ENCODE measurements at regions not wholly inside any gene's neighbourhood (a gene's known extent, or its start where the extent isn't known, plus 50 kb on each side); places are given as distances from the start of the nearest gene placed in this dataset.

GRCh38 chrY:16000751-16001150, 1476.4 kb downstream of the NLGN4Y start:
- H3K4me3 ChIP-seq (ENCODE audit: low read depth, low read length, poor library complexity, severe bottlenecking), result no peak overlapping the region
- H3K4me2 ChIP-seq (ENCODE audit: low read length), result no peak overlapping the region
- H3K9me3 ChIP-seq (ENCODE audit: low read length), result no peaks in the 10 kb centered on the region
- CTCF ChIA-PET (ENCODE audit: unreplicated experiment), result no interaction called here
- BruUV-seq (replicated peaks), result no TSS peak
- H3K9me2 ChIP-seq (ENCODE audit: insufficient read depth, low read length), result no peaks in the 10 kb centered on the region
- no peak overlapping the region for H2AFZ ChIP-seq (ENCODE audit: low read length)
- POLR2A ChIA-PET, result no interaction called here
- DNase-seq (ENCODE audit: low spot score), result no peak
- intact Hi-C loops (cut with micrococcal nuclease; ENCODE audit: unreplicated experiment), result loop anchor here (10.0 kb wide), 1 partner anchor 64 kb away; no protein-coding TSS in a partner anchor
- no peaks in the 10 kb centered on the region for H4K20me1 ChIP-seq (ENCODE audit: insufficient read depth, low read length)
- H3K36me3 ChIP-seq (ENCODE audit: insufficient read depth, low read length), result no peaks in the 10 kb centered on the region
- no peak overlapping the region for H3K27ac ChIP-seq (ENCODE audit: low read depth, low read length, poor library complexity, severe bottlenecking)
- H3K79me2 ChIP-seq (ENCODE audit: insufficient read depth, low read depth, low read length), result no peaks in the 10 kb centered on the region
- no peaks in the 10 kb centered on the region for H3K4me1 ChIP-seq (ENCODE audit: insufficient read depth, low read length, poor library complexity, severe bottlenecking)
- TF ChIP-seq EZH2phosphoT487 (IDR thresholded peaks at IDR 0.05; ENCODE audit: borderline replicate concordance, low read depth, low read length) (no peak), CTCF (conservative IDR thresholded peaks at IDR 0.05; ENCODE audit: low read length) (no peak)

GRCh38 chrY:16001896-16002295, 1477.6 kb downstream of the NLGN4Y start:
- Histone ChIP-seq H3K4me2 (ENCODE audit: low read length) (no peak overlapping the region), H3K27ac (ENCODE audit: low read depth, low read length, poor library complexity, severe bottlenecking) (no peak overlapping the region), H3K79me2 (ENCODE audit: insufficient read depth, low read depth, low read length) (no peaks in the 10 kb centered on the region), H3K9me3 (ENCODE audit: low read length) (no peaks in the 10 kb centered on the region), H2AFZ (ENCODE audit: low read length) (no peak overlapping the region), H3K9me2 (ENCODE audit: insufficient read depth, low read length) (no peaks in the 10 kb centered on the region), H3K36me3 (ENCODE audit: insufficient read depth, low read length) (no peaks in the 10 kb centered on the region), H3K4me3 (ENCODE audit: low read depth, low read length, poor library complexity, severe bottlenecking) (no peak overlapping the region), H3K4me1 (ENCODE audit: insufficient read depth, low read length, poor library complexity, severe bottlenecking) (no peaks in the 10 kb centered on the region), H4K20me1 (ENCODE audit: insufficient read depth, low read length) (no peaks in the 10 kb centered on the region)
- DNase-seq (ENCODE audit: low spot score), result no peak
- no TSS peak for BruUV-seq (replicated peaks)
- intact Hi-C loops (cut with micrococcal nuclease; ENCODE audit: unreplicated experiment), result loop anchor here (10.0 kb wide), 1 partner anchor 63 kb away; no protein-coding TSS in a partner anchor
- ChIA-PET CTCF (ENCODE audit: unreplicated experiment) (no interaction called here), POLR2A (no interaction called here)
- TF ChIP-seq CTCF (conservative IDR thresholded peaks at IDR 0.05; ENCODE audit: low read length) (no peak), EZH2phosphoT487 (IDR thresholded peaks at IDR 0.05; ENCODE audit: borderline replicate concordance, low read depth, low read length) (no peak)

- BruUV-seq (replicated peaks), result no TSS peak
- no peak overlapping the region for H3K27ac ChIP-seq (ENCODE audit: low read depth, low read length, poor library complexity, severe bottlenecking)
- no peaks in the 10 kb centered on the region for H3K9me2 ChIP-seq (ENCODE audit: insufficient read depth, low read length)
- no peak overlapping the region for H3K4me3 ChIP-seq (ENCODE audit: low read depth, low read length, poor library complexity, severe bottlenecking)
- no peaks in the 10 kb centered on the region for H4K20me1 ChIP-seq (ENCODE audit: insufficient read depth, low read length)
- CTCF ChIA-PET (ENCODE audit: unreplicated experiment), result no interaction called here
- H2AFZ ChIP-seq (ENCODE audit: low read length), result no peak overlapping the region
- TF ChIP-seq EZH2phosphoT487 (IDR thresholded peaks at IDR 0.05; ENCODE audit: borderline replicate concordance, low read depth, low read length) (no peak), CTCF (conservative IDR thresholded peaks at IDR 0.05; ENCODE audit: low read length) (no peak)
- H3K9me3 ChIP-seq (ENCODE audit: low read length), result no peaks in the 10 kb centered on the region
- POLR2A ChIA-PET, result no interaction called here
- intact Hi-C loops (cut with micrococcal nuclease; ENCODE audit: unreplicated experiment), result no loop called here
- no peaks in the 10 kb centered on the region for H3K4me1 ChIP-seq (ENCODE audit: insufficient read depth, low read length, poor library complexity, severe bottlenecking)
- H3K79me2 ChIP-seq (ENCODE audit: insufficient read depth, low read depth, low read length), result no peaks in the 10 kb centered on the region
- H3K36me3 ChIP-seq (ENCODE audit: insufficient read depth, low read length), result no peaks in the 10 kb centered on the region
- H3K4me2 ChIP-seq (ENCODE audit: low read length), result no peak overlapping the region
- DNase-seq (ENCODE audit: low spot score), result no peak
These were observed 1527.7 kb downstream of the NLGN4Y start for GRCh38 chrY:16051908-16052643.
